SIG-M5 treated with dmso at 0.1 percent for 504 hours (cell line): ENCODE measurements at regions not wholly inside any gene's neighbourhood (a gene's known extent, or its start where the extent isn't known, plus 50 kb on each side); places are given as distances from the start of the nearest gene placed in this dataset.
"Not testable (repeated sequence)": the region's sequence is repeated elsewhere in the genome, so short reads cannot be mapped to it uniquely, and the experiment has no call there.

Source experiments
- DNase-seq: peaks from one replicate; lab custom pipeline; 2025; ENCODE audit not compliant: unreplicated experiment; lab: John Stamatoyannopoulos, UW

DNA sequence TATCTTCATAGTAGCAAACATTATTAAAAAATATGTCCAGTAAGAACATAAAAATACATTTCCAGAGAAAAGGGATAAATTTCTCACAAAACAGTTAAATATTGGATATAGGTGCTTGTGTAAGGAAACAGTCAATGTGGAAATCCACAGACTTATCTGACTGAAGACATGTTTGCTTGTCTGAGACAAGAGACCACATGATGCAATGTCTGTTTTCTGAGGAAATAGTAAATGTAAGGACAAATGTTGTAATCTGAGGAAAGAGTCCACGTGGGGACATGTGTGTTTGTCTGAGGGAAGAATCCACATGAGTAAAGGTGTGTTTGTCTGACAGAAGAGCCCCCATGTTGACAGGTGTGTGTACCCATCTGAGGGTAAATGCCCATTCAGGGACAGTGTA, 1093.2 kb downstream of the TMEM121 start:
- DNase-seq = peak; percentile 1

DNA sequence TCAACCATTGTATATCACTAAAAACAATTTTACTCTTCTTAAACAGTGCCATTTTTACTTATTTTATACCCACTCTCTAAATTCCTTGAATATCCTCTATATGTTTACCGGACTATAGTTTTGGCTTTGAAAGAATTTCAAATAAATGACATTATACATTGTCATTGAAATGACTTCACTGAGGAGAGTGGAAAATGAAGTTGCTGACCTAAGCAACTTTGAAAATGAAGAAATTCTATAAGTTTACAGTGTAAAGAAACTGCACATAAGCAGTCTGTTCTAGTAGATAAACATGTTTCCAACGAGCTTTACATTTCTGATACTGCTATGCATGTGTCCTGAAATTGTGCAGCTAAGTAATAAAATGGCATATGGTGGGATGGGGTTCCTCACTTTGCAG, 1094.0 kb downstream of the TMEM121 start:
- no peak for DNase-seq

DNA sequence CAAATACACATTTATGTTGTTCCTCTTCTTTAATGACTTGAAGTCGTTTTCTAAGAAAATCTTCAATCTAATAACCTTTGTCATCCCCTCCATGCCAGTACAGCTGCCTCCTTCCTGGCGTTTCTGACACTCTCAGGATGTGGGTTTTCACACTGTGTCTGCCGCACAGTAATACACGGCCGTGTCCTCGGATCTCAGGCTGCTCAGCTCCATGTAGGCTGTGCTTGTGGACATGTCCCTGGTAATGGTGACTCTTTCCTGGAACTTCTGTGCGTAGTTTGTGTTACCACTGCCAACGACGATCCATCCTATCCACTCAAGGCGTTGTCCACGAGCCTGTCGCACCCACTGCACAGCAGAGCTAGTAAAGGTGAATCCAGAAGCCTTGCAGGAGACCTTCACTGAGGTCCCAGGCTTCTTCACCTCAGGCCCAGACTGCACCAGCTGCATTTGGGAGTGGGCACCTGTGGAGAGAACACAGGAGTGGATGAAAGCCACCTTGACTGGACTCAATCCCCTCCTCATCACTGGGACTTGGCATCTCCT, 1095.9 kb downstream of the TMEM121 start:
- DNase-seq = no peak

DNA sequence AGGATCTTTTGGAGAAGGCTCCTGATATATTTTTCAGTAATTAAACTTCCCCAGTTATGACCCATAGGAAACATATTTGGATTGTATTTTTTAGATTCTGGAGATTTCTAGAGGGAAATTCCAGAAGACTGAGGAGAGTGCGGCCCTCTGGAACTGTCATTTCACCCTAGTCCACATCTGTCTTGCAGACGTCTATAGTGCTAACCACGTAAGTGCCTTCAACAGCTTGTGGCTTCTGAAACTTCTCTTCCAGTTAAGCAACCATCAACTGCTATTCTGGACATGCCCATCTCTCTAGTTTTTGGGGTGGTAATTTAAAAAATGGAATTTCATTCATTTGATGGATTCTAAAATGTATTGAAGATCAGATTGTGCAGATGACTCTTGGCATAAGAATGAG, 1098.8 kb downstream of the TMEM121 start:
- no peak for DNase-seq

DNA sequence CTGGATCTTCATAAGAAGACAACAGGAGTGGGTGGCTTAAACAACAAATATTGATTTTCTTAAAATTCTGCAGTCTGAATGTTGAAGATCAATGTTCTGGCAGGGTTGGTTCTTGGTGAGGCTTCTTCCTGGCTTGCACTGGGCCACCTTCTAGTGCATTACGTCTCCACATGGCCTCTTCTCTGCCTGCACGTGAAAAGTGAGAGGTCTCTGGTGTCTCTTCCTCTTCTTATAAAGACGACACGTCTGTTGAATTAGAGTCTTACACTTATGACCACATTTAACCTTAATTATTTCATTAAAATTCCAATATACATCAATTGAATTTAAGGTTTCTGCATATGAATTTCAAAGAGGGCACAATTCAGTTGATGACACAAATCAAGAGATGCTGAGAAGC, 1100.1 kb downstream of the TMEM121 start:
- not testable (repeated sequence) for DNase-seq

DNA sequence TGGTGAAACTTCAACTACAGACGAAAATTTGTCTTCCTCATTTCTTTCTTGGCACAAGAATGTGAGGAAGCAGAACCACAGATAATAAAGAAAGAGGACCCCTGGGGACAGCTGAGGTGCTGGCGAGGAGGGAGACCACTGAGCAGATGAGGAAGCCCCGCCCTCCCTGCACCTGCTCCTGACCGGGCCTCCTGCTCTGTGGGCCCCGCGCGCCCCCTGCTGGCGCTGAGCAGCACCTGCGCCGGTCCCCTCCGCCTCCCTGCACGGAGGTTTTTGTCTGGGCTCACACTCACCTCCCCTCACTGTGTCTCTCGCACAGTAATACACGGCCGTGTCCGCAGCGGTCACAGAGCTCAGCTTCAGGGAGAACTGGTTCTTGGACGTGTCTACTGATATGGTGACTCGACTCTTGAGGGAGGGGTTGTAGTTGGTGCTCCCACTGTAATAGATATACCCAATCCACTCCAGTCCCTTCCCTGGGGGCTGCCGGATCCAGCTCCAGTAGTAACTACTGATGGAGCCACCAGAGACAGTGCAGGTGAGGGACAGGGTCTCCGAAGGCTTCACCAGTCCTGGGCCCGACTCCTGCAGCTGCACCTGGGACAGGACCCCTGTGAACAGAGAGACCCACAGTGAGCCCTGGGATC, 1100.7 kb downstream of the TMEM121 start:
- peak; percentile 12 for DNase-seq

DNA sequence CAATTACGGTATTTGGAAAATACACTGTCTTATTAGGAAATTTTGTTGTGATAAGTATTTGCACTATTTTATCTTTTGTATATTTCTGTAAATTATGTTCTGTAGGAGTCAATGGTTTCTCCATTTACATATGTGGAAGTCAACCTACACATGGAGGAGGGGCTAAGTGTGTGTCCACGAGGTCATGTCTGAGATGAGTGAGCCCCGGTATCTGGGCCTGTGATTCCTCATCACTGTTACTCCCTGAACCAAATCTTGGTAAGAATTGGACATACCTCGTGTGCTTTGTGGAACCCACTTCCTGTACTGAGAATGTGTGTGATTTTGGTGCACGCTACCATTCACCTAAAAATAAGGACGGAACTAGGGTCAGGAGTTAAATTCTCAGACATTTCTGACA, 1105.5 kb downstream of the TMEM121 start:
- DNase-seq = no peak

DNA sequence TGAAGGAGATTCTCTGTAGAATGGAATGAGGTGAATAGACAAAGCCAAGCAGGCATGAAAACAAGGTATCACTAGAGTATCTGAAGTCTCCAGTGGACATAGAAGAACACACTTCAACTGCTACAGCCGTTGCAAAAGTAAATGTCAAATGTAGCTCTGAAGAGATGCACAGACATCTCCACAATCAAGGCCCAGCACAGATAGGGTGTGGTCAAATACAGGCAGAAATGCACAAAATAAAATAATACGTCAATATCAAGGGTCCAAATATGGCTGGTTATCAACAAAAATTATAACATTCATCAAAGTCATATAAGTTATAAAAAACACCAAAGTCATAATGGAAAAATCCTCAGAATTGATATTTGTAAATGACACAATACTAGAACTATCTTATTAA, 1107.3 kb downstream of the TMEM121 start:
- no peak for DNase-seq

DNA sequence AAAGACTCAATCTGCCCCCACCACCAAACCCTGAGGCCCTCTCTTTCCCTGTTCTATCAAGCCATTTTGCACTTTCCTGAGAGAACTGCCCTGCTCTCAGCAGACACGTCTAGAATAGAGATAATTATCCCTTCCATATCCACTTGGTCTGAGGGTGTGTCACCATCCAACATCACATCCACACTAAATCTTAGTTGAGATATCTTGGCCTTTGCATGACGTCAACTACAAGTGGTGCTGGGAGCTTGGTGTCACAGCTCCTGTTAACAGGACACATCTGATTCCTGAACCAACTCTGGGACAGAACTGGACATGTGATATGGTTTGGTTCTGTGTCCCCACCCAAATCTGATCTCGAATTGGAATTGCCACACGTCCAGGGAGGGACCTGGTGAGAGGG, 1109.2 kb downstream of the TMEM121 start:
- DNase-seq = no peak

DNA sequence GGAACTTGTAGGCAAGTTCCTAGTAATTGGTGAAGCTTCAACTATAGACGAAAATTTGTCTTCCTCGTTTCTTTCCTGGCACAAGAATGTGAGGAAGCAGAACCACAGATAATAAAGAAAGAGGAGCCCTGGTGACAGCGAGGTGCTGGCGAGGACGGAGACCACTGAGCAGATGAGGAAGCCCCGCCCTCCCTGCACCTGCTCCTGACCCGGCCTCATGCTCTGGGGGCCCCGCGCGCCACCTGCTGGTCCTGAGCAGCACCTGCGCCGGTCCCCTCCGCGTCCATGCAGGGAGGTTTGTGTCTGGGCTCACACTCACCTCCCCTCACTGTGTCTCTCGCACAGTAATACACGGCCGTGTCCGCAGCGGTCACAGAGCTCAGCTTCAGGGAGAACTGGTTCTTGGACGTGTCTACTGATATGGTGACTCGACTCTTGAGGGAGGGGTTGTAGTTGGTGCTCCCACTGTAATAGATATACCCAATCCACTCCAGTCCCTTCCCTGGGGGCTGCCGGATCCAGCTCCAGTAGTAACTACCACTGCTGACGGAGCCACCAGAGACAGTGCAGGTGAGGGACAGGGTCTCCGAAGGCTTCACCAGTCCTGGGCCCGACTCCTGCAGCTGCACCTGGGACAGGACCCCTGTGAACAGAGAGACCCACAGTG, 1112.5 kb downstream of the TMEM121 start:
- DNase-seq = not testable (repeated sequence)

DNA sequence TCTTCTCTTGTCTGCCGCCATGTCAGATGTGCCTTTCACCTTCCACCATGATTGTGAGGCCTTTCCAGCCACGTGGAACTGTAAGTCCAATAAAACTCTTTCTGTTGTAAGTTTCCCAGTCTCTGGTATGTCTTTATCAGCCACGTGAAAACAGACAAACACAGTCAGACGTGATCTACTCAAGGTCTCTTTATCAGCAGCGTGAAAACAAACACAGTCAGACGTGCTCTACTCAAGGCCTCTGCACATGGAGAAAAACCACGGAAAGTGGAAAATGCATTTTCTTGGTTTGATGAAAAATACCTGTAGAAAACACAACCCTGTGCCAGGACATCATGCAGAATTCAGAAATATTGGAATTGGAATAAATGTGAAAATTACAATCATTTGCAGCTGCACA, 1115.7 kb downstream of the TMEM121 start:
- DNase-seq = no peak

DNA sequence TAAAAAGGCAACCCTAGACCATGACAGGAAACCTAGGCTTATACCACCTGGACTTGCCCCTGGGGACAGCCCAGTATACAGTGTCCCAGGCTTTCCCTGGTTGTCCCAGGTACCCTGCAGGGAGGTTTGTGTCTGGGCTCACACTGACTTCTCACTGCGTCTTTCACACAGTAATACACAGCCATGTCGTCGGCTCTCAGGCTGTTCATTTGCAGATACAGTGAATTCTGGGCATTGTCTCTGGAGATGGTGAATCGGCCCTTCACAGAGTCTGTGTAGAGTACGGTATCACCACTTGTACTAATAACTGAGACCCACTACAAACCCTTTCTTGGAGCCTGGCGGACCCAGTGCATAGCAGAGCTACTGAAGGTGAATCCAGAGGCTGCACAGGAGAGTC, 1116.6 kb downstream of the TMEM121 start:
- DNase-seq = not testable (repeated sequence)

DNA sequence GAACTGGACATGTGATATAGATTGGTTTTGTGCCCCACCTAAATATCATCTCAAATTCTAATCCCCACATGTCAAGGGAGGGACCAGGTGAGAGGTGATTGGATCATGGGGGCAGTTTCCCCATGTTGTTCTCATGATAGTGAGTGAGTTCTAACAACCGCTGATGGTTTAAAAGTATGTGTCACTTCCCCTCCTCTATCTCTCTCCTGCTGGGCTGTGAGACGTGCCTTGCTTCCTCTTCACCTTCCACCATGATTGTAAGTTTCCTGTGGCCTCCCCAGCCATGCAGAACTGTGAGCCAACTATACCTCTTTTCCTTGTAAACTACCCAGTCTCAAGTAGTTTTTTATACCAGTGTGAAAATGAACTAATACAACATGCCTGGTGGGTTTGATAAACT, 1122.5 kb downstream of the TMEM121 start:
- DNase-seq = not testable (repeated sequence)

DNA sequence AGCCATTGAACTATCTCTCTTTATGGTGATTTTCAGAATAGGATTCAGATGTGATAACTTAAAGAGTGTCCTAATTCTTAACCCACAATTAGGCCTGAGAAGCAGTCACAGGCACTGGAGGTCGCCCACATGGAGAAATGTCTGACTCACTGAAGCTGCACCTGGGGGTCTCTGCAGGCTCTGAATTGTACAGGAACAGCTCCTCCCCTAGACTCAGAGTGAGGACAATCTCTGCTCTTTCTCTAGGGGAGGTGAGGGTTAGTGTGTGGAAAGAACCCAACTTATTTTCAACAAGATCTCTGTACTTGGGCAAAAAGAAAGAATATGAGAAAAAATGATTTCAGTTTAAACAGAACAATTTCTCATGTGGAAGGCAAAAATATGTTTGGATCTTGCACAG, 1124.6 kb downstream of the TMEM121 start:
- no peak for DNase-seq

DNA sequence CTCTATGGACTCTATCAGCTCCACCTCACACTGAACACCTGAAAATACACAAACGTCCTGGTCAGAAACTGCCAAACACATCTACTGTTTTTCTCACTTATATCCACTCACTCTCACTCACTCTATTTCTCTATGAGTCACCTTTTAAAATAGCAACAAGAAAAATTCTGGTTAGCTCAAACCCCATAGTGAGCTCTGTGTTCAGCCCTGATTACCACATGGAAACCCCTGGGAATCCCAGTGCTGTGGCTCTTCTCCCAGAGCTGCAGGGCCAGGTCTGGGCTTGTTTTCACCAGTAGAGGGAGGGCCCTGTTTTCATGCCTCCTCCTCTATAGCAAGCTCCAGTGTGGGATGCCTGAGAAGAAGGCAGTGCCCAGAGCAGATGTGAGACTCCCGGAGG, 1126.1 kb downstream of the TMEM121 start:
- DNase-seq = no peak

DNA sequence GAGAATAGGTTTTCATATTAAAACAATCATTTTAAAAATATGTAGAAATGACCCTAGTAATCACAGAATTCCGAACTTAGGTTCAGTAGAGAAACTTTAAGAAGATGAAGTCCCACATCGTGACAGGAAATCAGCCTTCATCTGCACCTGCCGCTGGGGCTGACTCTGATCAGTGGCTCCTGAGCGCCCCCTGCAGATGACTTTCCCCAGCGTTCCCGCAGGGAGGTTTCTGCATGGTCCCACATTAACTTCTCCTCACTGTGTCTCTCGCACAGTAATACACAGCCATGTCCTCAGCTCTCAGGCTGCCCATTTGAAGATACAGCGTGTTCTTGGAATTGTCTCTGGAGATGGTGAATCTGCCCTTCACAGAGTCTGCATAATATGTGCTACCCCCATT, 1131.1 kb downstream of the TMEM121 start:
- DNase-seq = no peak

DNA sequence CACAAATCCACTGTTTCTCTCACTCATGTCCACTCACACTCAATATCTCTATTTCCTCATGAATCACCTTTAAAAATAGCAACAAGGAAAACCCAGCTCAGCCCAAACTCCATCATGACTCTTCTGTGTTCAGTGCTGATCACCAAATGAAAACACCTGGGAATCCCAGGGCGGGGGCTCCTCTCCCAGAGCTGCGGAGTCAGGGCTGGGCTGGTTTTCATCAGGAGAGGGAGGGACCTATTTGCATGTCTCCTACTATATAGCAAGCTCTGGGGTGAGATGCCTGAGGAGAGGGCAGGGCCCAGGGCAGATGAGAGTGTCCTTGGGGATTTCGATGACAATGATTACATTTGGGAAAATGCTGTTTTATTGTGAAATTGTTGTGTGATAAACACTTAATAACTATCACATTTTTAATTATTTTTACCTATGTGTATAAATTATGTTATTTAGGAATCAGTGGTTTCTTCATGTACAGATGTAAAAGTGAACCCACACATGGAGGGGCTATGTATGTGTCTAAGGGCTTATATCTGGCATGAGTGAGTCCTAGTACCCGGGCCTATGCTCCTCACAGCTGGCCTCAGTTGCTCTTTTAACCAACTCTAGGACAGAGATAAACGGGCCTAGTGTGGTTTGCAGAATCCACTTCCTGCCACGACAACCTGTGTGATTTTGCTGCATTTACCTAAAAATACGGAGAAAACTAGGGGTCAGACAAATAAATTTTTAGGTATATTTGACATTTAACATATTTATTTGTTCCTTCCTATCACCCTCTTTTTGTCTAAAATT, 1131.9 kb downstream of the TMEM121 start:
- DNase-seq = not testable (repeated sequence)

DNA sequence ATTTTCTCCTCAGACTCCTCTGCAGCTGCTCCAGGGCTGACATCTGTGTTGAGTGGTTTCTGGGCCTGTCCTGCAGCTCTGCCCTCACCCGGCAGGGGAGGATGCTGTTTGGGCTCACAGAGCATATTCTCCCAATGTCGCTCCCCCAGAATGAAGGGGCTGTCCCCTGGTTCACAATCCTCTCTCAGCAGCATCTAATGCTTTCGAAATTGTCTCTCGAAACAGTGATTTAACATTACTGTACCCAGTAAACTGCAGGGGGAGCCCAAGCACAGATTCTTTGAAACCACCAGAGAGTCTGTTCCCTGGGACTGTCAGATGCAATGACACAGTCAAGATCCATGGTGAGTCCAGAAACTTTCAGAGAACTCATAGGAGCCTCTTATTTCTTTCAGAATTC, 1135.2 kb downstream of the TMEM121 start:
- peak; percentile 5 for DNase-seq

DNA sequence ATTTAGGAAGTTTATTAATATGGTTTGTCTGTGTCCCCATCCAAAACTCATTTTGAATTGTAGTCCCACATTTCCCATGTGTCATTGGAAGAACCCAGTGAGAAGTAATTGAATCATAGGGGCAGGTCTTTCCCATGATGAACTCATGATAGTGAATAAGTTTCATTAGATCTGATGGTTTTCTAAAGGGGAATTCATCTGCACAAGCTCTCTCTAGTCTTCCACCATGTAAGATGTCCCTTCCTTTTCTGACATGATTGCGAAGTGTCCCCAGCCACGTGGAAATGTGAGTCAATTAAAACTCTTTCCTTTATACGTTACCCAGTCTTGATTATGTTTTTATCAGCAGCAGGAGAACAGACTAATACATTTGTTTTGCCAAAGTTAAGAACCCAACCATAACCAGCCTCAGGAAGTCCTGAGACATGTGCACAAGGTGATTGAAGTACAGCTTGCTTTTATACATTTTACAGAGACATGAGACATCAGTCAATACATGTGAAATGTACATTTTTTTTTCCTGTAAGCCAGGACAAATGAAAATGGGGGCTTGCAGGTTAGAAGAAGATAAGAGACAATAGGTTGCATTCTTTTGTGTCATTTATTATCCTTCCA, 1136.7 kb downstream of the TMEM121 start:
- DNase-seq = no peak

DNA sequence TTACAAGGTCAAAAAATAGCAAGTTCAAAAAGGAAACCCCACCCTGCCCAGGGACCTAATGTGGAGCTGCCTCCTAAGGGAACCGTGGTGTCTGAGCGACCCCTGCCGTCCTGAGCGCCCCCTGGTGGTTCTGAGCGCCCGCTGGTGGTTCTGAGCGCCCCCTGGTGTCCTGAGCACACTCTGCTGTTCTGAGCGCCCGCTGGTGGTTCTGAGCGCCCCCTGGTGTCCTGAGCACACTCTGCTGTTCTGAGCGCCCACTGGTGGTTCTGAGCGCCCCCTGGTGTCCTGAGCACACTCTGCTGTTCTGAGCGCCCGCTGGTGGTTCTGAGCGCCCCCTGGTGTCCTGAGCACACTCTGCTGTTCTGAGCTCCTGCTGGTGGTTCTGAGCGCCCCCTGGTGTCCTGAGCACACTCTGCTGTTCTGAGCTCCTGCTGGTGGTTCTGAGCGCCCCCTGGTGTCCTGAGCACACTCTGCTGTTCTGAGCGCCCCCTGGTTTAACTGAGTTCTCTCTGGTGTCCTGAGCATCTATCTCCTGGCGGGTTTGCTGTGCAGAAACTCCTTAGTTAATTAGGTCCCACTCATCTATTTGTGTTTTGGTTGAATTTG, 1137.5 kb downstream of the TMEM121 start:
- DNase-seq = not testable (repeated sequence)

DNA sequence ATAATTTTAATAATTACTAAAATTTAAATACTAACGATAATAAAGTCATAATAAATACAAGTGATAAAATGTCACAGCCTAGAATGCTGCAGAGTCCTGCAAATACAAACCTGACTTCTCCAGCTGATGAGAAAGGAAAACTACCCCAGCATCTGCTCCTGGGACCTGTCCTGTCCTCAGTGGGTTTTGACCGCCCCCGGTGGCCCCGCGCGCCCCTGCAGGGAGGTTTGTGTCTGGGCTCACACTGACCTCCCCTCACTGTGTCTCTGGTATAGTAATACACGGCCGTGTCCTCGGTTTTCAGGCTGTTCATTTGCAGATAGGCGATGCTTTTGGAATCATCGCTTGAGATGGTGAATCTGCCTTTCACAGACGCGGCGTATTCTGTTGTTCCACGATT, 1139.4 kb downstream of the TMEM121 start:
- no peak for DNase-seq
